Suprapubic skin (tissue), 3 donors: ENCODE measurements at regions not wholly inside any gene's neighbourhood (a gene's known extent, or its start where the extent isn't known, plus 50 kb on each side); places are given as distances from the start of the nearest gene placed in this dataset.

Source experiments
- POLR2A ChIP-seq, 2 donors: fragments of 450-650 bp; IDR thresholded peaks; one replicate each; pipeline ENCODE4 v1.6.1; 2017; ENCODE audit warnings: antibody characterized with exemption in 2 of 2, mild to moderate bottlenecking in 2 of 2, moderate library complexity in 2 of 2
- TF ChIP-seq, protein P1 (sequence below), 2 donors: fragments of 200-600 bp in 1 of 2; fragments of 450-650 bp in 1 of 2; sonication (generic) in 1 of 2; IDR thresholded peaks; one replicate each; pipeline ENCODE4 v1.5.1; 2016 to 2019; ENCODE audit warnings: antibody characterized with exemption in 2 of 2, mild to moderate bottlenecking in 1 of 2, moderate library complexity in 1 of 2

DNA sequence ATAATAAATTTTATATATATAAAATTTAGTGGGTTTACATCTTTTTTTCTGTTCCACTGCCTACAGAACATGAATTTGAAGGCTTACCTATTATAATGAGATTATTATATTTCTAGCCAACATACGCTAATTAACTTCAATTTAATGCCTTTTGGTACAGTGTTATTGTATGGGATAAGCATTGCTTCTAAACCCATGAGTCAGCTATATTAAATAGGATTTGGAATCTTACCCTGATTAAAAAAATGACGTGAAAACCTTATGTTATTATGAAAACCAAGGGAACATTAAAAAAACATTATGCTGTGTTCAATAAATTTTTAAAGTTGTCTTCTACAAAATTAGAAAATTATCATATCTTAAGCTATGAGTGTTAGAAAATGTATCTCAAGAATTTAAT is 334.0 kb upstream of the RGS17 start:
- TF ChIP-seq, protein P1, sequence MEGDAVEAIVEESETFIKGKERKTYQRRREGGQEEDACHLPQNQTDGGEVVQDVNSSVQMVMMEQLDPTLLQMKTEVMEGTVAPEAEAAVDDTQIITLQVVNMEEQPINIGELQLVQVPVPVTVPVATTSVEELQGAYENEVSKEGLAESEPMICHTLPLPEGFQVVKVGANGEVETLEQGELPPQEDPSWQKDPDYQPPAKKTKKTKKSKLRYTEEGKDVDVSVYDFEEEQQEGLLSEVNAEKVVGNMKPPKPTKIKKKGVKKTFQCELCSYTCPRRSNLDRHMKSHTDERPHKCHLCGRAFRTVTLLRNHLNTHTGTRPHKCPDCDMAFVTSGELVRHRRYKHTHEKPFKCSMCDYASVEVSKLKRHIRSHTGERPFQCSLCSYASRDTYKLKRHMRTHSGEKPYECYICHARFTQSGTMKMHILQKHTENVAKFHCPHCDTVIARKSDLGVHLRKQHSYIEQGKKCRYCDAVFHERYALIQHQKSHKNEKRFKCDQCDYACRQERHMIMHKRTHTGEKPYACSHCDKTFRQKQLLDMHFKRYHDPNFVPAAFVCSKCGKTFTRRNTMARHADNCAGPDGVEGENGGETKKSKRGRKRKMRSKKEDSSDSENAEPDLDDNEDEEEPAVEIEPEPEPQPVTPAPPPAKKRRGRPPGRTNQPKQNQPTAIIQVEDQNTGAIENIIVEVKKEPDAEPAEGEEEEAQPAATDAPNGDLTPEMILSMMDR (IDR thresholded peaks at IDR 0.05), result no peak
- no peak for TF ChIP-seq POLR2A (IDR thresholded peaks at IDR 0.05)
